Skin epidermis (tissue), 12 donors: ENCODE measurements at regions not wholly inside any gene's neighbourhood (a gene's known extent, or its start where the extent isn't known, plus 50 kb on each side); places are given as distances from the start of the nearest gene placed in this dataset.

Experiments
- H3K27ac ChIP-seq, 21 experiments: fragments of 200-600 bp; sonication (generic) in 11 of 21; one replicate each; pipeline ENCODE4 v1.5.0; 2020; ENCODE audit warnings: mild to moderate bottlenecking in 3 of 21, inconsistent platforms in 2 of 21, moderate library complexity in 2 of 21
- H3K4me3 ChIP-seq, 7 experiments: fragments of 200-600 bp; sonication (generic) in 2 of 7; one replicate each; pipeline ENCODE4 v1.5.0; 2020; ENCODE audit warnings: inconsistent platforms in 2 of 7, mild to moderate bottlenecking in 2 of 7, moderate library complexity in 1 of 7

DNA sequence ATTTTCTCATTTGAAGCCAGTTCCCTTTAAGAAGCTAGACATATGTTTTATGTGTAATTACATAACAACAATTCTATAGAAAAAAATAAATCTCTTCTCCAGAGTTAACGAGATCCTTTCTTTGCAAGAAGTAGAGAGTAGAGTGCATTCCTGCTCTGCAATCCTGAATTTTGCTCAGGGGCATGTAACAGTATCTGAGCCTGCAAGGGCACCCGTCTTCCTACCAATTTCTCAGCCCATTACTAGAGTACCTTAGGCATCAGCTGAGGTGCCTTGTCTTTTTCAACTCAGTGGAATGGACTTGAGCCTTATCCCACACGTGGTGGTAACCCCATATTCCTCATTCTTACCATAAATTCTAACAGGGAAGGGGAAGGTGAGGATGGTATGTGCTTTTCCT lies 205.9 kb downstream of the IKZF2 start:
- H3K27ac ChIP-seq: no peak overlapping the region

DNA sequence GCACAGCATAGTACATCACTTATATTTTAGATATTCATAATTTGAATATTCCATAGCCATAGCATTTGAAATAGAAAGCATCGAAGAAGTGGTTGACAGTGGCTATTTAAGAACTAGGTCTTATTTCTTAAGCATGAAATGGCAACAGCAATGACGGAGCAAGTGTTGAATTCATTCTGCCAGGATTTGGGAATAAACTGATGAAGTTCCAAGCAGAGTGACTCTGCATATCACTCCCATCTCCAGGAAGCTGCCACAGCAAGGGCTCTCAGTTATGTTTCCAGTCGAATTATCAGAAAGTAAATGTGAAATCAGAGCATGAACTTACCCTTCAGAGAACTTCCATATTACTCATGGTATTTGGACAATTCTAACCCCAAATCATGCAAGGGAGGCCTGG lies 208.1 kb downstream of the IKZF2 start:
- no peak overlapping the region for H3K27ac ChIP-seq

More for the DNA sequence above, 205.9 kb downstream of the IKZF2 start:
- no peak overlapping the region for H3K4me3 ChIP-seq

DNA sequence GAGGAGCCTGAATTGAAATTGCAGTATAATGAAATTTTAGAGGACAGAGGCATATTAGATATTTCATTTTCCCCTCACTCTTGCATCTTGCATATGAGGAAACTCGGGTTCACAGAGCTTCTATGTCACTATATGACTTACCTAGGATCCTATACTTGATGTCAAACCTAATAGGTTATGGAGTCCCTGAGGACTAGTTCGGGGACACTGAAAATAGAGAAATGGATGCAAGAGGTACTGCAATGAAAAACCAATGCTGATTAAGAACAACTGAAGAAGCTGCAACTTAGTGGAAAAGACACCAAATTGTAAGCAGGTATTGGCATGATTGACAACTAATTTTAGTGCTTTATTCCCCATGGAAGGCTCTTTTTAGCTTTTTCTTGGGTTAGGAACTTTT lies 210.1 kb downstream of the IKZF2 start:
- Histone ChIP-seq H3K4me3 (no peak overlapping the region), H3K27ac (no peak overlapping the region)

More for the DNA sequence above, 208.1 kb downstream of the IKZF2 start:
- H3K4me3 ChIP-seq: no peak overlapping the region

DNA sequence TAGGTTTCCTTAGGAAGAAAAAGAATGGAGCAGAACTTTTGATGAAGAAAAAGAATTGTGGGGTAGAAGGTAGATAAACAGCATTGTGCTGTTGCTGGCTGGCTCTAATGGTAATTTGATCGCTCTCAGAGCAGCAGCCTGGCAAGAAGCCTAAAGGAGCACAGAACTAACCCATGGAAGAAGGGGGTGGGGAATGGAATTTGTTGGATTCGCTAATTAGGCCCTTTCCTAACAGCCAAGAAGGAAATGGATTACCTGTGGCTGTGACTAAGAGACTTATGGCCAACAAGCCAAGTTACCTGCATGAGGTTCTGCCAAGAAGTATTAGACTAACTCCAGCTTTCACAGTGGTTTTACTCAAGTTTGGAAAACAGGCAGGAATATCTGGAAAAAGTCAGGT lies 210.6 kb downstream of the IKZF2 start:
- Histone ChIP-seq H3K4me3 (no peak overlapping the region), H3K27ac (peak overlapping the region in 1 of 21 experiments; percentile 13)

DNA sequence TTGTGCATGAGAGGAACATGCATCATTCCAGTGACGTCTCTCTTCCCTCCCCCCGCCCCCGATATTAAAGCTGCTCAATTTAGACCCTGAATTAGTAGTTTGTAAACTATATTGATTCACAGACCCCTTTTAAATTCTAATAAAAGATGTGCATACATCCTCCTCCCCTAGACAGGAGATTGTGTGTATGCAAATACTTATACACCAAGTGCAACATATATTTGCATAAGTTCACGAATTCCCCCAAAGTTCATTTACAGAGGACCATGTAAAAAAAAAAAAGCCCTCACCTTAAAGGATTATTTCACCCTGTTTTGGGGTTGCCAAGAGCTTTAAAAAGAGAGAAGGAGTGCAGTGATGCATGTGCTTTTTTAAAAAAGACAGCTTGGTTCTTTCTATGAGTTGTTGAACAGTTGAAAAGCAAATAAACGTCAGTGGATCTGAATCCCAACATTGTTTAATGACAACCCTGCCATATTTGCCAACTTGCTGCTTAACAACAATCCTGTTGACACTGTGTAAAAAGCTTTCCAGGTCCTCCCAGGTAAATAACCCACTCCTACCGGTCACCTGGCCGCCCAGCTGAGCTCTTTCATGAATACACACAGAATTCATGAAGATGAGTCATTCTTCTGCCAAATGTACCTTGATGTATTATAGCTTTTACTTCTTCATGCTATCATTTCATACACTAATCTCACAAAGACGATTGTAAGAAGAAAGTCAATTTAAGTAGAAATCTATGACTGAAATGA lies 211.5 kb downstream of the IKZF2 start:
- Histone ChIP-seq H3K27ac (no peak overlapping the region), H3K4me3 (no peak overlapping the region)

DNA sequence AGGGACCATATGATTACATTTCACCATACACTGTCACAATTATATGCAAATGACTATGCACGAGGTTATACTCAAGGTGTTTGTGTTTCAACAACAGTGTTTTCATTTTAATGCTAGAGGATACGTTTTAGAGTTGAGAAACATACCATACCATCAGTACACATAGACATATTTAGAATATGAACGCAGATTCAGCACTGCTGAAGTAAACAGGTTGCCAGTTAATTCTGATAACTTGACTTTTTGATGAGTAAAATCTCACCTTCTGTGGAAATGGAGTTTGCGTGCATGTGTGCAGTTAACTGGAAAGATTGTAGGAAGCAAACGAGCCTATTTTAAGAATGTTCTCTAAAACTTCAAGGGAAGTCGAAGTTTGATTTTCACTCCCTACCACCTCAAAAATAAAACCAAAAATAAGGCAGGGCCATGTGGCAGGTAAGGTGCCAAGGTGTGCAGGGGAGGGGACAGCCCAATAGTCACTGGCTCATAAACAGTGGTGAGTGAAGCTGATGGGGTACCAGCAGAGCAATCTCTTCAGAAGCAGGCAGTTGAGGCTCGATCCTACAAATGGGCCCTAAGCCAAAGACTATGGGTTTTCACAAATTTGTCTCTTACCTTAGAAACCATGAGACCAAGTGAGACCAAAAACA lies 213.1 kb downstream of the IKZF2 start:
- Histone ChIP-seq H3K4me3 (no peak overlapping the region), H3K27ac (no peak overlapping the region)

DNA sequence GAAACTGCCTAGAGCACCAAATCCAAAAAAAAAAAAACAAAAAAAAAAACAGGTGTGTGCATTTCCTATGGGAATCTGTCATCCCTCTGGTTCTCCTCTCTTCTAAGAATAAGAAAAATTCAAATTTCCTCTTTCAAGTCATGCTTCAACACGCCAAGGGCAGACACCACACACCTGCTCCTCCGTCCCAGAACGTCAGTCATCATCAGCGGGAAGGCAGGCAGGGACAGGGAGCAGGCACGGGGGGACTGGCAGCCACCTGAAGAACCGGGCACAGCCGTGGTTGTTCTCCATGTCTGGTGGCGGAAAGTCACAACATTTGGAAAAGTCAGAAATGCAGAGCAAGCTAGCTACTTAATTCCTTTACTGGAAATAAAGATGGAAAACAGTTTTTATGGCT lies 214.8 kb downstream of the IKZF2 start:
- no peak overlapping the region for H3K4me3 ChIP-seq
- peak overlapping the region in 2 of 21 experiments; percentile 18 to 31 for H3K27ac ChIP-seq

DNA sequence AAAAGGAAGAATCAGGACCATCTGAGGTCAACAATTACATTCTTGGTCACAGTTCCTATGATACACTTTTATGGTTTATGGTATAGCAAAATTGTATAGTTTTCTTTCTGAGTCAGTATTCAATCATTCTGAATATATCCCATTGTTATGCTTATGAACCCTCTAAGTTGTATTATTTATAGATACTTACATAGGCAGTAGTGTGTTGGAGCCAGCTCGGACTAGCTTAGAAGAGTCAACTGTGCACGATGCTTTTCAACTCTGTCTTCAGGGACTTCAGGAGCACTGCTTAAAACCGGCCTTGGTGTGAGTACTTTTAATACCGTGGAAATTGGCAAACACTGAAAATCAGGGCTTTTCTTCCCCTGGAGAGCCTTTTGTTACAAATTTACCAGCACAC lies 215.7 kb downstream of the IKZF2 start:
- H3K27ac ChIP-seq: no peak overlapping the region
- no peak overlapping the region for H3K4me3 ChIP-seq

DNA sequence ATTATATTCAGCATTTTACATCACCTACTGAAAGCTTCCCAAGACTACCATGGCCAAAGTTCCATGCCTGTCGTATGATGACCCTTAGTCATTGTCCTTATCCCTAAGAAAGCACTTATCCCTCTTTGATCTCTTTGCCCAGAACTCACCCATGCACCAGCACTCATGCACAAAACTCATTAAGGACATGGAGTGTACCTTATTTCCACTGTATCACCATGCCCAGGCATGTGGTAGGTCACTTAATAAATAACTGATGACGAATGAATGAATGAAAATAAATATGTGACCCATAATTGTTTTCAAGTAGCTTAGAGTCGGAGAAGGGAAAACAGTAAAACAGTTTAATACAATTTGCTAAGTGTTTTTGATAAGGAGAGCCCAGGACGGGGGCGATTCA lies 220.1 kb downstream of the IKZF2 start:
- no peak overlapping the region for H3K4me3 ChIP-seq

DNA sequence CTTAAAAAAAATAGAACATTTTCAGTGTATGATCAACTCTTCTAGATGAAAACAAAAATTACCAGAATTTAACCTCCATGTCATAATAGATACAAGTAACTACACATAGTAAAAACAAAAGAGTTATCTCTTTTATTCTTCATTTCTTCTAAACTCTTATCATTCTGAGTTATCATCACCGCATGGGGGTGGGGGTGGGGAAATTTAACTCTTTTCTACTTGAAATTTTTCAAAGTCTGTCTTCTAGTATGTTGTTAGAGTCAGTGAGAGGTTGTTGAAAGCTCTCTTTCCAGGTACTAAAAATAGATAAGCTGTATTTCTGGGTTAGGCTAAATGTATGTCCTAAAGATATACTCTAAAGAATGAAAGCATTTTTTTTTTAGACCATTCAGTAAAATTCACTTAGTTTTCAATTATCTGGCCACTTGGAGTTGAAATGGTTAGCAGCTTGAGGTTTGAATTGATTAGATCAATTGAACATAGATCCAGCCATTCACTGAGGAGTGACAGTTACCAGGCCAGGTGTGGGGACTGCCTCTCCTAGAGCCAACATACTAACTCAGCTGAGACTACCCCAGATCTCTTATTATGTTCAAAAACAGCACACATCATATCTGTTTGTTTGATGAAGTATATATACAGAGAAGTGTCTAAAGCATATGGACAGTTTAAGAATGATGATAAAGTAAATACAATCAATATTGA lies 220.7 kb downstream of the IKZF2 start:
- H3K4me3 ChIP-seq: no peak overlapping the region
- no peak overlapping the region for H3K27ac ChIP-seq

More for the DNA sequence above, 220.1 kb downstream of the IKZF2 start:
- no peak overlapping the region for H3K27ac ChIP-seq

DNA sequence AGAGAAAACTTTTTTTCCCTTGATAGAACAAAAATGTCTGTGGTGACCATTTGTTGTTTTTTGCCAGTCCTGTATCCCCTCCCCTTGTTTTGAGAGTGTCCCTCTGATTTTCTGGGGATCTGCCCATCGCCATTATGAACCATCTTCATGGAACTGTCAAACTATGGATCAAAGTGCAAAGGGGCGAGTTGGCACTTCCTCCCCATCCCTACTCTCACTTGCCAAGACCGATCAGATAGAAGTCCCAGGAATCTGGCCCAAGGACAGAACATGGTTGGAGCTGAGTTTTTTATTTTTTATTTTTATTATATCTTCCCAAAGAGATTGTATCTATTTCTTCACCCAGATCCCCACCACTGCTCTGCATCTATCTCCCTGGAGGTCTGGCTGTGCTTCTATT lies 221.4 kb downstream of the IKZF2 start:
- no peak overlapping the region for H3K27ac ChIP-seq
- no peak overlapping the region for H3K4me3 ChIP-seq

DNA sequence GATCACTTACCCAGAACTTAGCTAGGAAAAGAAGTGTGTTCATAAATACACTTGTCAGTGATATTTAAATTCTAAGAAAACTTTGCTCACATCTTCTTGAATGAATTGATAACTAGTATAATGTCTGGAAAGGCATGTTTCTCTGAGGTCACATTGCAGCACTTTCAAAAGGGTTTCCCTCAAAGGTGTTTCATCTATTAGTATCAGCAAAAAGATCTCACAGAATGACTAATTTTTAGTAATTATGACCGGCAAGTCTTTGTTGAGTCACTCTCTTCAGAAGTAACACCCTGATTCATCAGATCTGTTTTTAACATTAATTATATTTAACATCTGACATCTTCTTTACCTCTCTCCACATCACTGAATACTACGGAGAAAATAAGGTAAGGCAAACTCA lies 222.3 kb downstream of the IKZF2 start:
- H3K27ac ChIP-seq: no peak overlapping the region
- no peak overlapping the region for H3K4me3 ChIP-seq

DNA sequence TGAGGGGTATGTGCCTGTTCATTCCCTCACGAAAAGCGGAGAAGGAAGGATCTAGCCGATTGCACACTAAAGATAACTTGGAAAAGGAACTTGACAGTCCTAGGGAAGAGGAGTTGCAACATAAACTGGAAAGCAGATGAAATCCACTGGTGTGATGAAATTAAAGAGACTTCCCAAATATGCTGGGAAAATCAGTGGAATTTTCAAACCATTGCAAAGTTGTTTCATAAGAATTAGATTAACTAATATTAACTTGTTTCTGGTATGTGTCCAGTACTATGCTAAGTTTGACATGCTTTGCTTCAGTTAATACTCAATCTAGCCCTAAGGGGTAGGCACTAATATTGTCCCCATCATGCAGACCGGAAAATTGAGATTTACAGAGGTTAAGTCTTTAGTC lies 222.7 kb downstream of the IKZF2 start:
- Histone ChIP-seq H3K27ac (peak overlapping the region in 2 of 21 experiments; percentile 37 to 48), H3K4me3 (no peak overlapping the region)

DNA sequence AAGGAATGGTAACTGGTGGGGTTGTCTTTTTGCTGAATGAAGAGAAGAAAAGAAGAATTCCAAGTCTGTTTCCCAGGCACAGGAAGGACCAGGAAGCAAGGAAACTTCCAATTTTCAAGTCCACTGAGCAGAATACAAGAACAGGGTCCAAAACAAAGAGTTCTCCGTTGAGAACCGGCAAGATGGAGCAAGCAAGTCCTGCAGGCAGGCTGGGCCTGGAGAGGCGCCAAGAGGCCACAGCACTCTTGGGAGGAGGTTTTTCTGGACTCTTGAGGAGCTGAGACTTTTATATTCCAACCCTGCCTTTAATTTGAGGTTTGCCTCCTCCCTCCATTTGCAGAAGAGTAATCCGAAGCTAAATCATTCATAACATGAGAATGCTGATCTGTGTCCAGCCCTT lies 224.5 kb downstream of the IKZF2 start:
- Histone ChIP-seq H3K27ac (no peak overlapping the region), H3K4me3 (no peak overlapping the region)

DNA sequence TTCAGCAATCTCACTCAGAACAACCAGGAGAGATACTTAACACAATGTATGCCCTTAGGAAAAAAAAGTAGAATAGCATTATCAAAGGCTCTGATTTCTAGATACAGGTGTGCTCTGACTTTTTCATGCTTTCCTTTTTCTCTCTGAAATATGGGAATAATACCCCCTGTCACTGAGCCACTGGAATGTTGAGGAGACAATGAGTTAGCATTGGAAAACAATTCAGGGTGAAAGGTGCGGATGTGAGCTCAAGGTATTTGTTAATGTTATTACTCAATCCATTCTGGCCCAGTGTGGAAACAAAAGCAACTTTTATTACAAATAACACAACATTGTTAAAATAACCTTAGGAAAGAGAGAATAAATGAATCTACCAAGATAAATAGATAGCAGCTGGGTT lies 228.0 kb downstream of the IKZF2 start:
- no peak overlapping the region for H3K4me3 ChIP-seq
- no peak overlapping the region for H3K27ac ChIP-seq

DNA sequence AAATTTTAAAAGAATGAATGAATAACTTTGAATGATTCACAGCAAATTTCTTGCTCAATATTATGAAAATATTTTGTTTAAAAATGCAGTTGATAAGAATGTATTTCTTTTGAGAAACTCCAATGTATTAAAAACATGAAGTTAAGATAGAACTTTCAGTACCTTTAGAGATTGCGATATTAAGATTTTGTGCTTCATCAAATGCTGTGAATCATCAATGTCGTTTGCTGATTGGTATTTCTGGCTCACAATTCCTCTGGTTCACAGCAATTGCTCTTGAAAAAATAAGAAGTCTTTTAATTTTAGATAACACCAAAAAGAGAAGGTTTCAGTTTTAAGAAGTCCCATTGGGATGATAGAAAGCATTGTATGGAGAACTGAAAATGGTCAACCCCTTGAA lies 228.7 kb downstream of the IKZF2 start:
- H3K4me3 ChIP-seq: no peak overlapping the region
- H3K27ac ChIP-seq: no peak overlapping the region

DNA sequence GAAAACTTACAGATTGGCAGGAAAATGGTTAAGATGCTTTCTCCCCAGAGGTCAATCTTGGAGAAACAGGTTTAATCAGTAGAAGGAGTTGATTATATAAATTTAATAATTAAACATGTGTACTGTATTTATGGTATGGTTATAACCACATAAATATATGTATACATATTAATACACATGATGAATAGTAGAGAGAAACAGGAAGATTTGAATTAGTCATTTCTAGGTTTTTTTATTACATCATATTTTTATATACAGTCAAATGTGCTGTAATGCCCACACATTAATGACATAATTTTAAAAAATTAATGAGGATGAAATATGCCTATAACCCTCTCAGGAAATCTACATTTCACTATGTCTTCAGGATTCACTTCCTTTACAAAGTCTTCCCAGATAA lies 229.7 kb downstream of the IKZF2 start:
- H3K27ac ChIP-seq: no peak overlapping the region

DNA sequence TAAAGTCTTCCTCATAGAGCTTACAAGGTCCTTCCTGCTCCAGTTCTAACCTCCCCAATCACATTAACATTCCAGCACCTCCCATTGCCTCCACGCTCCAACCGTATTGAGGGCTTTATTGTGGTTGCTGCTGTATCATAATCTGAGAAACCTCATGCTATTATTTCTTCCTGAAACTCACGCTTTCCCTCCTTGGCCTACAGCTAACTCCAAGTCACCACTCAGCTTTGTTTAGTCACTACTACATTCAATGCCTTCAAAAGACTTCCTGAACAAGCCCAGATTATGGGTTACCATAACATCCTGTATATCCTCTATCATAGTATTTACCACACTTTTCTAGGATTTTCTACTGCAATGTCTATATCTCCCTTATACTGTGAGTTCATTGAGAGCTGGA lies 230.4 kb downstream of the IKZF2 start:
- Histone ChIP-seq H3K27ac (no peak overlapping the region), H3K4me3 (no peak overlapping the region)

More for the DNA sequence above, 229.7 kb downstream of the IKZF2 start:
- H3K4me3 ChIP-seq: no peak overlapping the region

DNA sequence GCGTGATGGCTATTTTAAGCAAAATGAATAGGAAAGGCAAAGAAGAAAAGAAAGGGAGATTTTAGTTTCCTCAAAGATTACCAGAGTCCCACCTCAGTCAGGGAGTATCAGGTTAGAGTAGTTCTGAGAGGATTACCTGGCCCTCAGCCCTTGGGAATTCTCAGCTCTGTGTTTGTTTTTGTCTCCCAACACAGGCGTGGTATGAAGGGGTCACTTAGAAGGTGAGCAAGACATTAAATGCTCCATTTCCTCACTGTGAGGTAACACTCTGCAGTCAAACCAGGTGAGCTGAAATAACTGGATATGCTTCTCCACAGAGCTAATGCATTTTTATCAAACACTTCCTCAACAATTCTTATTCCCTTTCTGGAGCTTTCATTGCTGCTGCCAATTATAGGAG lies 232.2 kb downstream of the IKZF2 start:
- no peak overlapping the region for H3K27ac ChIP-seq
- H3K4me3 ChIP-seq: no peak overlapping the region

DNA sequence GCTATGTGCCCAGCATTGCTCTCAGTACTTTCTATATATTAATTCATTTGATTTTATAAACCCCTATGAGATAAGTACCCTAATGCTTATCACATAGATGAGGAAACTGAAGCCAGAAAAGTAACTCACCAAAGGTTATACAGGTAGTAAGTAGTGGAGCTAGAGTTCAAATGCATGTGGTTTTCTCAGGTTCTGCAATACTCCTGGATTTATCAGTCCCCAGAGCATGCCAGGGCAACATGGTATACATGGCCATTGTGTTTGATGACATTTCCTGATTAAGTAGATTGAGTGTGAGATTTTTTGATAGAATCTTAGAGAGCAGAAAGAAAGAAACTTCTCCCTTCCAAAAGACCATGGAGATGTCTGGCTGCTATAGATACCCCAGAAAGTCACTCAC lies 233.1 kb downstream of the IKZF2 start:
- H3K27ac ChIP-seq: no peak overlapping the region
- no peak overlapping the region for H3K4me3 ChIP-seq
